Heart right ventricle (tissue), 16 donors: ENCODE measurements at regions not wholly inside any gene's neighbourhood (a gene's known extent, or its start where the extent isn't known, plus 50 kb on each side); places are given as distances from the start of the nearest gene placed in this dataset.

Source experiments
- ATAC-seq, 8 donors: fragments of 200-7000 bp; cut with Tn5 transposase; one replicate each; pipeline ENCODE4 v1.9.1; 2020; ENCODE audit warnings: mild to moderate bottlenecking in 8 of 8, moderate library complexity in 8 of 8, moderate number of reproducible peaks in 1 of 8
- DNase-seq, 2 donors: peaks; one replicate each; pipeline ENCODE4 v3.0.0-alpha.2; 2020
- H3K27ac ChIP-seq, 10 donors: fragments of 200-600 bp; sonication (generic) in 2 of 10; one replicate each; pipeline versions ENCODE4 v1.5.0 to v1.8.0; 2020 to 2022; ENCODE audit warnings: mild to moderate bottlenecking in 3 of 10
- H3K27me3 ChIP-seq, 7 donors: fragments of 200-600 bp; one replicate each; pipeline ENCODE4 v1.8.0; 2021 to 2022; ENCODE audit warnings: mild to moderate bottlenecking in 2 of 7
- H3K36me3 ChIP-seq, 9 donors: fragments of 200-600 bp; sonication (generic) in 1 of 9; one replicate each; pipeline versions ENCODE4 v1.5.0 to v1.8.0; 2020 to 2022; ENCODE audit warnings: mild to moderate bottlenecking in 2 of 9
- H3K4me1 ChIP-seq, 9 donors: fragments of 200-600 bp; sonication (generic) in 1 of 9; one replicate each; pipeline versions ENCODE4 v1.5.0 to v1.8.0; 2020 to 2022; ENCODE audit warnings: mild to moderate bottlenecking in 4 of 9
- H3K4me3 ChIP-seq, 10 donors: fragments of 200-600 bp; sonication (generic) in 2 of 10; one replicate each; pipeline versions ENCODE4 v1.5.0 to v1.8.0; 2020 to 2022; ENCODE audit warnings: mild to moderate bottlenecking in 7 of 10, moderate library complexity in 2 of 10
- H3K9me3 ChIP-seq, 11 donors: fragments of 200-600 bp in 10 of 11; sonication (generic) in 2 of 11; one replicate each; pipeline versions ENCODE4 v1.5.0 to v1.8.0; 2013 to 2022; ENCODE audit warnings: mild to moderate bottlenecking in 2 of 11, control low read depth in 1 of 11, moderate library complexity in 1 of 11
- WGBS, 2 donors: extraction: QIAGEN DNeasy Blood & Tissue Kit; methylation state at CpG; one replicate each; pipeline ENCODE4 v1.1.7; 2013; ENCODE audit warnings: inconsistent platforms in 1 of 2; 5-methylcytosine and 5-hydroxymethylcytosine counted together
- intact Hi-C, 10 donors: fragments of 100-400 bp; cut with DNase I; formaldehyde crosslinking; loops; one replicate each; pipeline versions ENCODE4 v1.11.1 to v1.14.2; 2022
- TF ChIP-seq, protein P1 (sequence below), 9 donors: fragments of 200-600 bp; sonication (generic) in 2 of 9; IDR thresholded peaks; one replicate each; pipeline versions ENCODE4 v1.5.0 to v1.8.0; 2021 to 2022; ENCODE audit warnings: antibody characterized with exemption in 9 of 9, mild to moderate bottlenecking in 5 of 9, moderate library complexity in 1 of 9
- donor health status: Arrhythmogenic right ventricular cardiomyopathy.
- donor health status: ischemic (EF 13 %, LVEDD 7.1; RV severe dilation, severe dysfunction).
- donor health status: healthy with polysubstance abuse.
- donor health status: DM: no; HTN: yes; CAD: no.
- donor health status: DM: no; HTN: no; CAD: no.
- donor health status: ischemic (EF 25% LVEDD 6.9; RV normal size, moderate dysfunction).
- donor health status: ischemic (EF 25% LVEDD 5.7; RV mildly dilated, moderate dysfunction).
- donor health status: healthy.
- donor health status: DM: yes; HTN: yes; CAD: no.
- donor health status: Ischemic cardiomyopathy.
- donor health status: ischemic (EF 35%, LVEDD 5.7; RV mildly dilated, moderate dysfunction).
- donor health status: nonischemic (EF 11% LVEDD 7.7; RV severe dilation, severe dysfunction).
- donor health status: DM: yes; HTN: yes; CAD: no.
- donor health status: PGD.
- donor health status: ischemic (EF 29% LVEDD 5.4; RV normal size, mild dysfunction).
- donor health status: nonischemic (EF 23%, LVEDD 6.1; RV moderate dilation, normal function).

- no peak for DNase-seq
- TF ChIP-seq, protein P1, sequence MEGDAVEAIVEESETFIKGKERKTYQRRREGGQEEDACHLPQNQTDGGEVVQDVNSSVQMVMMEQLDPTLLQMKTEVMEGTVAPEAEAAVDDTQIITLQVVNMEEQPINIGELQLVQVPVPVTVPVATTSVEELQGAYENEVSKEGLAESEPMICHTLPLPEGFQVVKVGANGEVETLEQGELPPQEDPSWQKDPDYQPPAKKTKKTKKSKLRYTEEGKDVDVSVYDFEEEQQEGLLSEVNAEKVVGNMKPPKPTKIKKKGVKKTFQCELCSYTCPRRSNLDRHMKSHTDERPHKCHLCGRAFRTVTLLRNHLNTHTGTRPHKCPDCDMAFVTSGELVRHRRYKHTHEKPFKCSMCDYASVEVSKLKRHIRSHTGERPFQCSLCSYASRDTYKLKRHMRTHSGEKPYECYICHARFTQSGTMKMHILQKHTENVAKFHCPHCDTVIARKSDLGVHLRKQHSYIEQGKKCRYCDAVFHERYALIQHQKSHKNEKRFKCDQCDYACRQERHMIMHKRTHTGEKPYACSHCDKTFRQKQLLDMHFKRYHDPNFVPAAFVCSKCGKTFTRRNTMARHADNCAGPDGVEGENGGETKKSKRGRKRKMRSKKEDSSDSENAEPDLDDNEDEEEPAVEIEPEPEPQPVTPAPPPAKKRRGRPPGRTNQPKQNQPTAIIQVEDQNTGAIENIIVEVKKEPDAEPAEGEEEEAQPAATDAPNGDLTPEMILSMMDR (IDR thresholded peaks at IDR 0.05), result no peak
- ATAC-seq, result no peak
- Histone ChIP-seq H3K9me3 (no peaks in the 10 kb centered on the region), H3K4me1 (peaks cover 0 to 11% (median 0%) of the 10 kb centered on the region in 9 donors), H3K27ac (no peak overlapping the region), H3K27me3 (peaks cover 0 to 12% (median 7%) of the 10 kb centered on the region in 7 donors), H3K36me3 (no peaks in the 10 kb centered on the region), H3K4me3 (no peak overlapping the region)
- WGBS, 2 donors, result 75 to 84% methylated on average over 4 of the region's 4 CpGs
- intact Hi-C loops, result no loop called here
Measured at GRCh38 chr18:73839441-73839840, 308.2 kb downstream of the FBXO15 start.

DNA sequence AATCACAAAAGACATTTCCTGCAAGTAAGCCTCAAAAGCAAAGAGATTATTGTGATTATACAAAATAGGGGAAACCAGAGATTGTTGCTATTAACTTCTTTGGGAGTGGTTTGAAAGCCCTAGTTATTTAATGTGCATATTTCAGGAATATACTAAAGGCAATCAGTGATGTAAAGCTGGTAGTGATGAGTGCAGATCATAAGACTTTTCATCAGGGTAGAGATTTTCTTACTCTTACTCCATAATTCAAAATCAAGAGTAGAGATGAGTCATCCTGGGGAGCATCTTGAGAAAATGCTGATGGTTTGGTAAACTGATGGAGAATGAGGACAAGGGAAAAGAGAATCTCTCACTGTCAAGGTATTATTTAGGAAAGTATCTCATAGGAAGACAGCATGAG is 309.5 kb downstream of the FBXO15 start:
- H3K27ac ChIP-seq, result no peak overlapping the region
- H3K27me3 ChIP-seq, result peaks cover 0 to 2% (median 0%) of the 10 kb centered on the region in 7 donors
- H3K36me3 ChIP-seq, result no peaks in the 10 kb centered on the region
- no peak for ATAC-seq
- peaks cover 0 to 11% (median 0%) of the 10 kb centered on the region in 9 donors for H3K4me1 ChIP-seq
- TF ChIP-seq, protein P1 (IDR thresholded peaks at IDR 0.05), result no peak
- H3K9me3 ChIP-seq, result no peaks in the 10 kb centered on the region
- intact Hi-C loops, result no loop called here
- DNase-seq, result no peak
- H3K4me3 ChIP-seq, result no peak overlapping the region

GRCh38 chr18:73835656-73836364 is 311.8 kb downstream of the FBXO15 start:
- Histone ChIP-seq H3K27me3 (no peaks in the 10 kb centered on the region), H3K9me3 (no peaks in the 10 kb centered on the region), H3K27ac (no peak overlapping the region), H3K4me3 (no peak overlapping the region), H3K36me3 (no peaks in the 10 kb centered on the region), H3K4me1 (peaks cover 0 to 5% (median 0%) of the 10 kb centered on the region in 9 donors)
- ATAC-seq (peak in 1 of 8 donors; percentile 30), DNase-seq (no peak)
- intact Hi-C loops, result no loop called here
- TF ChIP-seq, protein P1 (IDR thresholded peaks at IDR 0.05), result no peak
- WGBS, 2 donors, result 72 to 75% methylated on average over 8 of the region's 8 CpGs

- peaks cover 0 to 5% (median 0%) of the 10 kb centered on the region in 9 donors for H3K4me1 ChIP-seq
- ATAC-seq, result no peak
- WGBS, 2 donors, result 93% methylated on average over 3 of the region's 3 CpGs
- H3K36me3 ChIP-seq, result no peaks in the 10 kb centered on the region
- H3K9me3 ChIP-seq, result no peaks in the 10 kb centered on the region
- H3K27ac ChIP-seq, result no peak overlapping the region
- intact Hi-C loops, result no loop called here
- TF ChIP-seq, protein P1 (IDR thresholded peaks at IDR 0.05), result no peak
- no peak overlapping the region for H3K4me3 ChIP-seq
- no peaks in the 10 kb centered on the region for H3K27me3 ChIP-seq
- no peak for DNase-seq
Measured at GRCh38 chr18:73835039-73835438, 312.6 kb downstream of the FBXO15 start.
